Gastroesophageal sphincter (tissue), 3 donors: ENCODE measurements at regions not wholly inside any gene's neighbourhood (a gene's known extent, or its start where the extent isn't known, plus 50 kb on each side); places are given as distances from the start of the nearest gene placed in this dataset.

Experiments
- EP300 ChIP-seq: sonication (generic); formaldehyde crosslinking; IDR thresholded peaks from one replicate; pipeline ENCODE4 v1.6.1; 2017; ENCODE audit warnings: antibody characterized with exemption, mild to moderate bottlenecking
- POLR2A ChIP-seq, 2 donors: fragments of 450-650 bp; IDR thresholded peaks; one replicate each; pipeline ENCODE4 v1.6.1; 2017; ENCODE audit warnings: antibody characterized with exemption in 2 of 2, mild to moderate bottlenecking in 2 of 2, moderate library complexity in 1 of 2
- TF ChIP-seq, protein P1 (sequence below), 4 experiments: fragments of 200-600 bp in 2 of 4; fragments of 450-650 bp in 2 of 4; sonication (generic) in 1 of 4; IDR thresholded peaks; one replicate each; pipeline ENCODE4 v1.5.1; 2017 to 2019; ENCODE audit warnings: antibody characterized with exemption in 4 of 4, mild to moderate bottlenecking in 2 of 4, moderate library complexity in 2 of 4

DNA sequence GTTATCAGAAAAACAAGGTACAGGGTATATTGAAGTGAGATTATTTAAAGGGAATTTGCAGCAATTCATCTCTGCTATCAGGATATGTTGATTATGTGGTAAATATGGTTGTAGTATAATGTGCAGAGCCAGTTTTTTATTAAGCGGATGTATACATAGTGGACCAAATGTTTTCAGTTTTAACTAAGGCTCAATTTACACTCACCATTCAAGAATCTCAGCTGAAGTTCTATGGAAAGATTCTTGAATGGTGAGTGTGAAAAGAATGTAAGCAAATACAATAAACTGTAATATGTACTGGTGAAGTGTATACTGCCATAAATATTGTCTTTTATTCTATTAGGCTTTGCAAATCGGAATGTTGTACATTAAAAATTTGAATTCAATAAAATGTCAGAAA, 895.9 kb upstream of the CDH10 start:
- TF ChIP-seq, protein P1, sequence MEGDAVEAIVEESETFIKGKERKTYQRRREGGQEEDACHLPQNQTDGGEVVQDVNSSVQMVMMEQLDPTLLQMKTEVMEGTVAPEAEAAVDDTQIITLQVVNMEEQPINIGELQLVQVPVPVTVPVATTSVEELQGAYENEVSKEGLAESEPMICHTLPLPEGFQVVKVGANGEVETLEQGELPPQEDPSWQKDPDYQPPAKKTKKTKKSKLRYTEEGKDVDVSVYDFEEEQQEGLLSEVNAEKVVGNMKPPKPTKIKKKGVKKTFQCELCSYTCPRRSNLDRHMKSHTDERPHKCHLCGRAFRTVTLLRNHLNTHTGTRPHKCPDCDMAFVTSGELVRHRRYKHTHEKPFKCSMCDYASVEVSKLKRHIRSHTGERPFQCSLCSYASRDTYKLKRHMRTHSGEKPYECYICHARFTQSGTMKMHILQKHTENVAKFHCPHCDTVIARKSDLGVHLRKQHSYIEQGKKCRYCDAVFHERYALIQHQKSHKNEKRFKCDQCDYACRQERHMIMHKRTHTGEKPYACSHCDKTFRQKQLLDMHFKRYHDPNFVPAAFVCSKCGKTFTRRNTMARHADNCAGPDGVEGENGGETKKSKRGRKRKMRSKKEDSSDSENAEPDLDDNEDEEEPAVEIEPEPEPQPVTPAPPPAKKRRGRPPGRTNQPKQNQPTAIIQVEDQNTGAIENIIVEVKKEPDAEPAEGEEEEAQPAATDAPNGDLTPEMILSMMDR (IDR thresholded peaks at IDR 0.05): no peak
- TF ChIP-seq POLR2A (IDR thresholded peaks at IDR 0.05) (no peak), EP300 (no peak)
